Naive thymus-derived CD8-positive, alpha-beta T cell (primary cell): ENCODE measurements at regions not wholly inside any gene's neighbourhood (a gene's known extent, or its start where the extent isn't known, plus 50 kb on each side); places are given as distances from the start of the nearest gene placed in this dataset.

ENCODE experiments used
- ATAC-seq, 2 donors: fragments of 150-1000 bp; cut with Tn5 transposase in 1 of 2; sonication (Bioruptor Pico), chemical (Tn5 transposase) in 1 of 2; 1 replicate in 1 of 2; 2 replicates in 1 of 2; pipeline ENCODE4 v1.10.0; 2021; ENCODE audit warnings: mild to moderate bottlenecking in 2 of 2, moderate library complexity in 2 of 2
- POLR2A ChIA-PET: fragments of 350-600 bp; sonication (Branson Sonifier 250); formaldehyde crosslinking; loops from one replicate; lab custom pipeline; 2021; ENCODE audit warnings: antibody characterized with exemption; lab: Charles Lee
- DNase-seq, 10 donors: peaks; one replicate each; pipeline versions ENCODE4 v3.0.0 to v3.0.0-alpha.2; 2020 to 2022
- H3K27ac Mint-ChIP-seq, 10 donors: one replicate each; pipeline ENCODE4 v1.8.0; 2020 to 2022; ENCODE audit warnings: mild to moderate bottlenecking in 10 of 10, mixed read lengths in 10 of 10, moderate library complexity in 4 of 10, inconsistent platforms in 1 of 10
- H3K27me3 Mint-ChIP-seq, 5 donors: one replicate each; pipeline ENCODE4 v1.8.0; 2021 to 2022; ENCODE audit warnings: mixed read lengths in 5 of 5
- H3K36me3 Mint-ChIP-seq, 3 donors: one replicate each; pipeline ENCODE4 v1.8.0; 2020 to 2022; ENCODE audit warnings: mixed read lengths in 3 of 3, mild to moderate bottlenecking in 2 of 3, inconsistent platforms in 1 of 3
- H3K4me1 Mint-ChIP-seq, 4 donors: one replicate each; pipeline ENCODE4 v1.8.0; 2021 to 2022; ENCODE audit warnings: mixed read lengths in 4 of 4
- H3K4me3 Mint-ChIP-seq, 10 donors: one replicate each; pipeline ENCODE4 v1.8.0; 2020 to 2022; ENCODE audit warnings: mild to moderate bottlenecking in 10 of 10, mixed read lengths in 10 of 10, moderate library complexity in 6 of 10, inconsistent platforms in 1 of 10
- H3K9me3 Mint-ChIP-seq, 9 donors: one replicate each; pipeline ENCODE4 v1.8.0; 2020 to 2022; ENCODE audit warnings: mixed read lengths in 9 of 9, mild to moderate bottlenecking in 3 of 9, inconsistent platforms in 1 of 9, moderate library complexity in 1 of 9

DNA sequence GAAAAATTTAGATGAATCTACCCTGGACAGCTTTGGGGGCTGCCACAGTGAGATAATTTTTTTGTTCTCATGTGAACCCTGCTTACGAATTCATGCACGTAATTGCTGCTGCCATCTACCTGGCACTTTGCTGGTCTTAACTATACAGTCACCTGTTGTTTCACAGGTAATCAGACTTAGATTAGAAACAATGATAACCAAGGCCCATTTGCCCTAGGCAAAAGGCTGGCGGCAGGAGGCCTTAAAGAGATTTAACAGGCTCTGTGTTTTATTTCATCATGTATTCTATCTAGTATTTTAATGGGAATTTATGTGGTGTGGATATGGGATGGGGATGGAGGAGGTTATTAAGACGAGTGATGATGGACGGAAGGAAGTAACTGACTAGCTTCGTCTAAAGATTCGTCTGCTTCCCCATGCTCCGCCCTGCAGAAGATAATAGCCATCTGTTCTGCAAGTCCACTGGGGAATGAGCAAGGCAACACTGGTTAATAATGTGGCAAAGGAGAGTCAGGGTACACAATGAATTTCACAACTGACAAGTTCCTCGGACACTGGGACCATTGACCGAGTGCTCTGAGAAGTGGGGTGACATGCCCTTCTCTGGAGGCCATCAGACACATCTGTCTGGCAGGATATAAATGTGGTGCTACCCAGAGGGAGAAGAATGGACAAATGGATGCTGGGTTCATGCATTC, 291.8 kb upstream of the TNP1 start:
- POLR2A ChIA-PET, result no interaction called here
- Mint-ChIP-seq H3K9me3 (peaks cover 0 to 2% (median 0%) of the 10 kb centered on the region in 9 donors), H3K27me3 (peaks cover 0 to 23% (median 7%) of the 10 kb centered on the region in 5 donors), H3K4me1 (no peaks in the 10 kb centered on the region), H3K27ac (no peak overlapping the region), H3K4me3 (no peak overlapping the region), H3K36me3 (no peaks in the 10 kb centered on the region)
- ATAC-seq, result no peak
- DNase-seq, result no peak

DNA sequence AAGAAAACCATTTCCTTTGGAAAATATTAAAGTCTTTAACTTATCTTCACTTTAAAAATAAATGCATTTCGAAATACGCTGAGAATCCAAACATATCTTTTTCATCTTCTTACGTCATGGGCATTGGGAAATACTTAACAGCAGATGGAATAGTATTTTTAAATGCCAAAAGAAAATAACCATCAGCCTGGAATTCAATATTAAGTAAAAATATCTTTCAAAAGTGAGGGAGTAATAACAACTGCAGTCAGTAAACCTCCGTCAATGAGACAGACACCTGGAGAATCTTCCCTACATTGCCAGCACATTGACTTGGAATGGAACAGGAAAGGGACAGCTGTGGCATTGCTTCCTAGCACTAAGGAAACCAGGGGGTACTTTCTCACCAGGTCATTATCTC, 290.4 kb upstream of the TNP1 start:
- Mint-ChIP-seq H3K4me1 (no peaks in the 10 kb centered on the region), H3K36me3 (no peaks in the 10 kb centered on the region), H3K27ac (no peak overlapping the region), H3K9me3 (peaks cover 0 to 2% (median 0%) of the 10 kb centered on the region in 9 donors), H3K4me3 (no peak overlapping the region), H3K27me3 (peaks cover 0 to 23% (median 8%) of the 10 kb centered on the region in 5 donors)
- DNase-seq (no peak), ATAC-seq (no peak)
- POLR2A ChIA-PET, result no interaction called here

DNA sequence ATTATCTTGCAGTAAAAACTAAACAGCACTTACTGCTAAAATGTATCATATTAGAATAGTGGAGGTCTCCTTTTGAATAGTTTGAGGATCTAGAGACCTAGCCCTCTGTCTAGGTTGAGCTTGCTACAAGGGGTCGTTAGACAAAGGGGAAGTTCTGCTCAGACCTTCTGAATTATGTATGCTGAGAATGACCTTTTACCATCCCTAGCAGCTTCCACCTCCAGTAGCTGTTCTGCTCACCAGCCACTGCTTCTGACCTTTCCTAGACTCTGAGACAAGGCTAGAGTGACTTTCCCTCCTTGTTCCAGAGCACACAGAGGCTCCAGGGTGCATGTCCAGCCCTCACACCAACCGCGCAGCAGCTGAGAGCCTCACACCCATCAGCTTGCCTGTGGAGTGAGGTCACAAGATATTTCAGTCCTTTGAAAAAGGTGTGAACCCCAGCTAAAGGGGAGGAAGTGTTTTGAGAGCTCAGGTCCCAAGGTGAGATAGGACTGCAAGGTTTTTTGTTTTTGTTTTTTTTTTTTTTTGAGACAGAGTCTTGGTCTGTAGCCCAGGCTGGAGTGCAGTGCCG, 289.3 kb upstream of the TNP1 start:
- DNase-seq (no peak), ATAC-seq (no peak)
- H3K9me3 Mint-ChIP-seq, result peaks cover 0 to 2% (median 0%) of the 10 kb centered on the region in 9 donors
- POLR2A ChIA-PET, result no interaction called here
- H3K36me3 Mint-ChIP-seq, result no peaks in the 10 kb centered on the region
- H3K27ac Mint-ChIP-seq, result no peak overlapping the region
- H3K27me3 Mint-ChIP-seq, result peaks cover 0 to 23% (median 10%) of the 10 kb centered on the region in 5 donors
- no peak overlapping the region for H3K4me3 Mint-ChIP-seq
- H3K4me1 Mint-ChIP-seq, result no peaks in the 10 kb centered on the region

DNA sequence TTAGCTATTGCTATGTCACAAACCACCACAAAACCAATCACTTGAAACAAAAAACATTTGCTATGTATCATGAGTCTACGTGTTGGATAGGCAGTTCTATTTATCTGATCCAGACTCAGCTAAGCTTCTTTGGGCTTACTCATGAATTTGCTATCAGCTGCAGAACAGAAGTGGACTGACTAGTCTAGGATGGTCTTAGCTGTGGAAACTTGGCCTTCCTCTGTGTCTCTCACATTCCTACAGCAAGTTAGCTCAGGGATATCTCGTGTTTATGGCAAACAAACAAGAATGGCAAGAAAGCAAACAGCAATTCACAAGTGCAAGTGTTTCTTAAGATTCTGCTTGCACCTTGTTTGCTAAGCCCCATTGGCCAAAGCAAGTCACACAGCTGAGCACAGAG, 288.0 kb upstream of the TNP1 start:
- DNase-seq, result no peak
- Mint-ChIP-seq H3K36me3 (no peaks in the 10 kb centered on the region), H3K4me3 (no peak overlapping the region), H3K9me3 (peaks cover 0 to 6% (median 0%) of the 10 kb centered on the region in 9 donors), H3K4me1 (no peaks in the 10 kb centered on the region), H3K27me3 (peaks cover 0 to 23% (median 10%) of the 10 kb centered on the region in 5 donors), H3K27ac (no peak overlapping the region)
- POLR2A ChIA-PET, result no interaction called here
- no peak for ATAC-seq

DNA sequence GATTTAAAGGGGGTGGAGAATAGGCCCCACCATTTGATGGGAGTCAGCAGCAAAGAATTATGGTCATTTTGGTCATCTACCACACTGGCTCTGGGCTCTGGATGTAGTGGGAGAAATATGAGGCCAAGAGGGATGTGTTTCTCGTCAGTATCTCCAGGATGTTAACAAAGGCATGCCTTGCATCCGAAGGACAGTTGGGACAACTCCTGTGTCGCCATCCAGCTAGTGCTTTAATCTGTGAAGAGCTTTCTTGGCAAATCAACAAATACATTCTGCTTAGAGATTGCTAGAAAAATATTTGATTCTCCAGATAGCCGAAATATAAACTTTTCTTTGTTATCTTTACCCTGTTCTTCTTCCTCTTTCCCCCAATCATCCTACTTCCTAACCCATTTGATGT, 287.1 kb upstream of the TNP1 start:
- Mint-ChIP-seq H3K27me3 (peaks cover 0 to 23% (median 10%) of the 10 kb centered on the region in 5 donors), H3K27ac (no peak overlapping the region), H3K9me3 (peaks cover 0 to 12% (median 8%) of the 10 kb centered on the region in 9 donors), H3K36me3 (peaks cover 0 to 8% (median 4%) of the 10 kb centered on the region in 3 donors), H3K4me1 (no peaks in the 10 kb centered on the region), H3K4me3 (no peak overlapping the region)
- ATAC-seq (no peak), DNase-seq (no peak)
- POLR2A ChIA-PET, result no interaction called here

DNA sequence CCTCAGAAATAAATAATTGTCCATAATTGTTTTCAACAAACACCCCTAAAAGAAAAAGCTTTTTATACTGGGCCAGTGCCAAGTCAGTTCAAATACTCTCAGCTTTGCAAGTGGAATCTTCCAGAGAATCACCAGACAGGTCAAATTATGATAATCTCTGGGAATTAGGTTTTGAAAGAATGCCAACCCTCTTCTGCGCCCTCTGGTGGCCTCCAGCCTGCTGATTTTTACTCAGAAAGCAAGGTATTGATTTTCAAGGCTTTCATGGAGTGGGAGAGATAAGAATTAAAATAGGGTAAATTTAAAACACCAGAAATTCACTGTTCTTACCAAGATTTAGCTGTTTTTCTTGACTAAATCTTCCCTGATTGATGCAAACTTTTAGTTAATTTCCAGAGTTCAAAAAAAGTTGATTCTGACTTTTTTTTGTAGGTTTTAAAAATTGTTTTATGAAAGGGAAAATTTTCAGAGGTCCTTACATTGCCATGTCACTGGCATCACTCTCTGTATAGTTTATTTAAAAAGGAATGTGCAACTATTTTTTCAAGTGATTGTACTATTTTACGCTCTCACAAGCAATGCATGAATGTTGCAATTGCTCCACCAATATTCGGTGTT, 282.9 kb upstream of the TNP1 start:
- POLR2A ChIA-PET, result no interaction called here
- Mint-ChIP-seq H3K4me3 (no peak overlapping the region), H3K27me3 (peaks cover 2 to 29% (median 8%) of the 10 kb centered on the region in 5 donors), H3K36me3 (peaks cover 0 to 36% (median 6%) of the 10 kb centered on the region in 3 donors), H3K4me1 (no peaks in the 10 kb centered on the region), H3K27ac (no peak overlapping the region), H3K9me3 (peaks cover 5 to 50% (median 37%) of the 10 kb centered on the region in 9 donors)
- DNase-seq, result no peak
- no peak for ATAC-seq

DNA sequence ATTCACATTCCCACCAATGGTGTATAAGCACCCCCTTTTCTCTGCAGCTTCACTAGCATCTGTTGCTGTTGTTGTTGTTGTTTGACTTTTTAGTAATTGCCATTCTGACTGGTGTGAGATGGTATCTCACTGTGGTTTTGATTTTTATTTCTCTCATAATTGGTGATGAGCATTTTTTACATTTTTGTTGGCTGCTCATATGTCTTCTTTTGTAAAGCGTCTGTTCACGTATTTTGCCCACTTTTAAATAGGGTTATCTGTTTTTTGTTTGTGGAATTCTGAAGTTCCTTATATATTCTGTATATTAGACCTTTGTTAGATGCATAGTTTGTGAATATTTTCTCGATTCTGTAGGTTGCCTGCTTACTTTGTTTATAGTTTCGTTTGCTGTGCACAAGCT, 278.4 kb upstream of the TNP1 start:
- POLR2A ChIA-PET, result no interaction called here

DNA sequence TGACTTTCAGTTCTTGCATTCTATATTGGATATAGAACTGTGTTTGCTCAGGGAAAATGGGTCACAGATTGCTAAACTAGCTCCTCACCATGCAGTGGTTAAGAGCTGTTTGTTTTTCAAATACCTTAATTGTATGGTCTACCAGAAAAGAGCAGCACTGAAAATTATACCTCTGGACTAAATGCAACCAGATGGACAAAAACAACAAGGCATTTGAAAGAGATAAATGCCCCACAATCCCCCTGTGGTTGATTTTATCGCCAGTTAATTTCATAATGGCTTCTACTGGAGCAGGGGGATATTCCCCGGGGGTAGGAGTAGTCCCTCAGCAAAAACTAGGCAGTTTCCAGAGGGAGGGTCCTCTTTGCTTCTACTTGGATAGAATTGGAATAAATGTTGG, 267.9 kb upstream of the TNP1 start:
- H3K36me3 Mint-ChIP-seq, result no peaks in the 10 kb centered on the region
- POLR2A ChIA-PET, result no interaction called here
- H3K9me3 Mint-ChIP-seq, result peaks cover 0 to 4% (median 0%) of the 10 kb centered on the region in 9 donors
- ATAC-seq (no peak), DNase-seq (no peak)
- no peak overlapping the region for H3K27ac Mint-ChIP-seq
- no peaks in the 10 kb centered on the region for H3K4me1 Mint-ChIP-seq
- no peak overlapping the region for H3K4me3 Mint-ChIP-seq
- peaks cover 5 to 8% (median 7%) of the 10 kb centered on the region in 5 donors for H3K27me3 Mint-ChIP-seq

More for the DNA sequence above, 278.4 kb upstream of the TNP1 start:
- Mint-ChIP-seq H3K4me1 (no peaks in the 10 kb centered on the region), H3K36me3 (peaks cover 0 to 37% (median 6%) of the 10 kb centered on the region in 3 donors), H3K27ac (no peak overlapping the region), H3K27me3 (peaks cover 2 to 19% (median 2%) of the 10 kb centered on the region in 5 donors), H3K9me3 (peaks cover 8 to 62% (median 44%) of the 10 kb centered on the region in 9 donors), H3K4me3 (no peak overlapping the region)
- DNase-seq, result no peak
- no peak for ATAC-seq

DNA sequence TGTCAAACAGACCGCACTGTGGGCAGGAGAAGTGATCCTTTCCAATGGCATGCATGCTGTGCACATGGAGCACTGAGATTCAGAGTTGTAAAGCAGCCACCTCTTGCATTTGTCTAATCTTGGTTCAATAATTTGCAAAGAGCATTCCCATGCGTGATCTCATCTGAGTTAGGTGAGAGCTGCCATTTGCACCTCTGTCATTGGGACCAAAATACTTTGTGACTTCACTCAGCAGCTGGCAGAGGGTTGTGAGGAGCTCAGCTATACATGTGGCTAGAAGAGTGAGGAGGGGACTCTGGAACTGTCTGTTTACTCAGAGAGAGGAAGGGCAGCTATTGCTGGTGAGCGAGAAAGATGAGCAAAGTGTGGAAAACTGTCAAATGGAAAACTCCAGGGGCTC, 265.1 kb upstream of the TNP1 start:
- Mint-ChIP-seq H3K4me1 (no peaks in the 10 kb centered on the region), H3K4me3 (no peak overlapping the region), H3K27ac (no peak overlapping the region), H3K9me3 (no peaks in the 10 kb centered on the region), H3K27me3 (peaks cover 5 to 14% (median 12%) of the 10 kb centered on the region in 5 donors), H3K36me3 (no peaks in the 10 kb centered on the region)
- POLR2A ChIA-PET, result no interaction called here
- DNase-seq (no peak), ATAC-seq (no peak)

DNA sequence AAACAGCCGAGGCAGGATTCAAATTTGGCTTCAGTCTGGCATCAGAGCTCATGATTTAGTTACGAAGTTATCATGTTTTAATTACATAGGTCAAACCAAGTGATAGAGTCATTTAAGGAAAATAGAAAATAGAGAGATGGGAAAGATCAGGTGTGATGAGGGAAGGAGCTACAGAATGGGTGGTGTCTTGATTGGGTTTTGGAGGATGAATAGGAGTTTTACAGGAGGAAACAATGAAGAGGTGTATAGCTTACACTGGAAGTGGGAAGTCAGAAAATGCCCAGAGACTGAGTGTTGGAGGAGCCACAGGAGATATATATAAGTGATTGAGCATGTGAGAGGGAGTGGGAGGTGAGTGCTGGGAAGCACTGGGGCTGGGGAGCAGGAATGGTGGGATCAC, 264.2 kb upstream of the TNP1 start:
- DNase-seq, result no peak
- ATAC-seq, result no peak
- H3K27me3 Mint-ChIP-seq, result peaks cover 5 to 14% (median 12%) of the 10 kb centered on the region in 5 donors
- H3K9me3 Mint-ChIP-seq, result no peaks in the 10 kb centered on the region
- POLR2A ChIA-PET, result no interaction called here
- no peak overlapping the region for H3K4me3 Mint-ChIP-seq
- H3K4me1 Mint-ChIP-seq, result no peaks in the 10 kb centered on the region
- H3K36me3 Mint-ChIP-seq, result no peaks in the 10 kb centered on the region
- H3K27ac Mint-ChIP-seq, result no peak overlapping the region

DNA sequence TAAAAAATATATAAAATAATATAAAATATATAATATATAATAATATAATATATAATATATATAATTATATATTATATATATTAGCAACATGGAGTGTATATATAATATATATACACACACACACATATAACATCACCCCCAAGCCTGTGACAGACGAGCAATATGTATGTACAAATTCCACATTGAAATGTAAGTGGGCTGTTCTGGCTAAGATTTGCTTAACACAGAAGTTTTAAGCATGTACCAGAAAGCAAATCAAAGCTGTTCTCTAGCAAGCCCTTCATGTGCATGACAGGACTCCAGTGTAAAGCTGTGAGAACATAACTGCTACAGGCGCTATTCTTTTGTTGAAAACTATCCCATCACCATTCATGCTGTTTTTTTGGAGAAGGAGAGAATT, 261.7 kb upstream of the TNP1 start:
- DNase-seq (no peak), ATAC-seq (no peak)
- H3K36me3 Mint-ChIP-seq, result no peaks in the 10 kb centered on the region
- H3K4me3 Mint-ChIP-seq, result no peak overlapping the region
- no peaks in the 10 kb centered on the region for H3K4me1 Mint-ChIP-seq
- H3K27ac Mint-ChIP-seq, result no peak overlapping the region
- POLR2A ChIA-PET, result no interaction called here
- no peaks in the 10 kb centered on the region for H3K9me3 Mint-ChIP-seq
- H3K27me3 Mint-ChIP-seq, result peaks cover 5 to 17% (median 13%) of the 10 kb centered on the region in 5 donors

DNA sequence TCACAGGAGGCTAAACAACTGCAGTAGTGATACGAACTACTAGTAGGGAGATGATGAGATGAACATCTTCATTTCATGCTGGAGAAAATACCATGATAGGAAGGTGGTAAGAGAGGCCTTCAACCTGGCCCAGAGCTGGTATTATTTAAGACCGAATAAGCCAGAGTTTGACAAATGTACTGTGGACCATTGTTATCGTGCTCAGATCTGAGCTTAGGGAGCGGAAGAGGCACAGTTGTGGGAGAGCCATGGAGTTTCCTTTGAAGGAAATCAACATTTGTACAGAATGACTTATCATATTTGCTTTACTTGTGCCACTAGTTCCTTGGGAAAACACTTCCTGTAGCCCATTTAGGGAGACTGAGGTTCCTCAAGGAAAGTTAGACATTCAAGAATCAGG, 260.6 kb upstream of the TNP1 start:
- Mint-ChIP-seq H3K4me1 (no peaks in the 10 kb centered on the region), H3K36me3 (no peaks in the 10 kb centered on the region), H3K27me3 (peaks cover 5 to 26% (median 17%) of the 10 kb centered on the region in 5 donors), H3K9me3 (no peaks in the 10 kb centered on the region), H3K4me3 (no peak overlapping the region), H3K27ac (no peak overlapping the region)
- no peak for DNase-seq
- ATAC-seq, result no peak
- POLR2A ChIA-PET, result no interaction called here

DNA sequence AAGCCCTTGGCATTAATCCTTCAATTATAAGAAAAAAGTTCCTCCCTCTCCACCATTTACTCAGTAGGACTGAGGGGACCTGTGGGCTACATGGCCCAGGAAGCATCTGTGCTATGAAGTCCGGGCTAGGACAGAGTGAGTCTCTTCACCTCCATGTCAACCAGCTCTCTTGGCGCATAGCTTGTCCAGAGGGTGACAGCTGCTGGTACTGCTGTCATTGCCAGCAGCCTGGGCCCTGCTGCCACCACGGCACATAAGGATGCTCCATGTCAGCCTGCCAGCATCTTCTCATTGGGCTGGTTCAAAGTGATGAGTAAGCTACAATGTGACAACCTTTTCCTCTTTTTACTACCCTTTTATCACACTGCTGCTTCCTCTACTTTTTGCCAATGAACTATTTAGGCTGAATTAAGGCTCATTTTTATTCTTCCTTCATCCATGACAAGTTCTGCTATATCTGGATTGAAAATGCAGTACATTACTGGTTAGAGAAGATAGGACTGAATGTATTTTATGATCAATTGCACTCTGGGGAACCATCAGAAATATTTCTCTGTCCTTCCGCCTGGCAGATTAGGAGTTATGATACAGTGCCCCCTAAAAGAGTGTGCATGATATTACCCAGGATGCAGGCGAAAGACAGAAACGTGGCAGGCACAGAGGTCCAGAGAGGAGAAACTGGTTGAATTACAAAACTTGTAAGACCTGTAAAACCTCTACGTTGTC, 258.9 kb upstream of the TNP1 start:
- POLR2A ChIA-PET, result no interaction called here
- H3K9me3 Mint-ChIP-seq, result no peaks in the 10 kb centered on the region

More for the DNA sequence above, 258.9 kb upstream of the TNP1 start:
- no peak for DNase-seq
- no peak for ATAC-seq
- Mint-ChIP-seq H3K36me3 (no peaks in the 10 kb centered on the region), H3K4me1 (no peaks in the 10 kb centered on the region), H3K27me3 (peaks cover 0 to 25% (median 11%) of the 10 kb centered on the region in 5 donors), H3K4me3 (no peak overlapping the region), H3K27ac (no peak overlapping the region)
